IPS-15b (cell line): ENCODE measurements at regions not wholly inside any gene's neighbourhood (a gene's known extent, or its start where the extent isn't known, plus 50 kb on each side); places are given as distances from the start of the nearest gene placed in this dataset.

Experiments
- H3K27me3 ChIP-seq: one replicate; pipeline ENCODE4 v1.6.1; 2013; ENCODE audit warnings: low read length; ENCODE audit not compliant: control insufficient read depth, insufficient read depth
- H3K36me3 ChIP-seq: one replicate; pipeline ENCODE4 v1.6.1; 2013; ENCODE audit warnings: low read length; ENCODE audit not compliant: control insufficient read depth, insufficient read depth
- H3K4me1 ChIP-seq: one replicate; pipeline ENCODE4 v1.6.1; 2013; ENCODE audit warnings: mild to moderate bottlenecking, low read length; ENCODE audit not compliant: control insufficient read depth, insufficient read depth
- H3K4me3 ChIP-seq: one replicate; pipeline ENCODE4 v1.5.1; 2013; ENCODE audit warnings: low read depth, low read length
- H3K9ac ChIP-seq: one replicate; pipeline ENCODE4 v1.6.1; 2013; ENCODE audit warnings: low read depth, mild to moderate bottlenecking, low read length
- H3K9me3 ChIP-seq: one replicate; pipeline ENCODE4 v1.6.1; 2013; ENCODE audit warnings: mild to moderate bottlenecking, low read length; ENCODE audit not compliant: control insufficient read depth, insufficient read depth

DNA sequence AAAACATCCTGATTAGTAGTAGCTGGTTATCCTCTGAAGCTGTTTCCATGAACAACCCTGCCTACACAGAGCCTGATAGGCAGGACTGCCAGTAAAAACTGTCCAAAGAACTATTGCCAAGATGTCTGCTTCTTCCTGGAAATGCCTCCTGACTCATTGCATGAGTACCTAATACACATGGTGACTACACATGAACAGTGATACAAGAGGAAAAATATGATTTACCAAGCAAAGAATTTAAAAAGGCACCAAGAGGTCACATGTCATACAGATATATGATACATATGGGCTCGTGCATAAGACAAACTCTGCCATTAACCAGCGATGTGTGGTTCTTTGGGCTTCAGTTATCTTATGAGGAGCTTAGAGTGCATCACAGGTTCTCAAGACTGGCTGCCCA, 552.3 kb downstream of the SLC16A7 start:
- H3K9ac ChIP-seq = no peak overlapping the region
- H3K9me3 ChIP-seq = no peaks in the 10 kb centered on the region
- H3K4me3 ChIP-seq = no peak overlapping the region
- H3K4me1 ChIP-seq = no peaks in the 10 kb centered on the region
- H3K27me3 ChIP-seq = no peaks in the 10 kb centered on the region
- no peaks in the 10 kb centered on the region for H3K36me3 ChIP-seq

DNA sequence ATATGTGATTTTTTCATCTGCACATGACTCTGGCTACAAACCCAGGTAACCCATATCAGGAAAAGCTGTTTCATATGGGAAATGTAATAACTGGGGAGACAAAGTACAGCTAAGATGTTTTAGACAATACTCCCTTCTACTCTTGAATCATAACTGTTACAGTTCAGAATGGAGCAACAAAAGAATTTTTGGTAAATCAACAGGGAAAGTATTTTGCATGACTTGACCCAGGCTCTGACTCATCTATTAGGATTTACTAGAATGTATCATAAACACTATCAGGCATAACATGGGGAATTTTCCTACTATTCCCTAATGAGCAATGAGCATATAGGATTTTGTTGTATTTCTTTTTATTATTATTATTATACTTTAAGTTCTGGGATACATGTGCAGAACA, 553.0 kb downstream of the SLC16A7 start:
- no peaks in the 10 kb centered on the region for H3K9me3 ChIP-seq
- H3K4me3 ChIP-seq = no peak overlapping the region
- H3K9ac ChIP-seq = no peak overlapping the region
- H3K4me1 ChIP-seq = no peaks in the 10 kb centered on the region
- no peaks in the 10 kb centered on the region for H3K36me3 ChIP-seq
- no peaks in the 10 kb centered on the region for H3K27me3 ChIP-seq

DNA sequence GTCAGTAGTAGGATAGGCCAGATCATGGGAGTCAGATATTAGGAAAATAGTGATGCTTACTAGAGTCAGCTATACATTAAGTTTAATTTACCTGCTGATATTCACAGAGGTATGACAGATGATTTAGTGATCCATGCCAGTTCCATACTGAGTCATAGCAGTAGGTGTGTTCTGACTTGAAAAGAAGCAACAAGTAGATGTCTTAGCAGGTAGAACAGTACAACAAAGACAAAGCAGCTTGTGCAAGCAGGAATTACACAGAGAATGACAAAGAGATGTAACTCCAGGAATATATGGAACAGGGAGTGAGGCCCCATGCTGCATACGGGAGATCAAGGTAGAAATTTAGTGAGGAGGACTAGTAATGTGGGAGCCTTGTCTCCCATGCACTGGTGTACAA, 556.9 kb downstream of the SLC16A7 start:
- H3K4me3 ChIP-seq = no peak overlapping the region
- no peak overlapping the region for H3K9ac ChIP-seq
- no peaks in the 10 kb centered on the region for H3K9me3 ChIP-seq
- H3K36me3 ChIP-seq = no peaks in the 10 kb centered on the region
- no peaks in the 10 kb centered on the region for H3K27me3 ChIP-seq
- no peaks in the 10 kb centered on the region for H3K4me1 ChIP-seq

DNA sequence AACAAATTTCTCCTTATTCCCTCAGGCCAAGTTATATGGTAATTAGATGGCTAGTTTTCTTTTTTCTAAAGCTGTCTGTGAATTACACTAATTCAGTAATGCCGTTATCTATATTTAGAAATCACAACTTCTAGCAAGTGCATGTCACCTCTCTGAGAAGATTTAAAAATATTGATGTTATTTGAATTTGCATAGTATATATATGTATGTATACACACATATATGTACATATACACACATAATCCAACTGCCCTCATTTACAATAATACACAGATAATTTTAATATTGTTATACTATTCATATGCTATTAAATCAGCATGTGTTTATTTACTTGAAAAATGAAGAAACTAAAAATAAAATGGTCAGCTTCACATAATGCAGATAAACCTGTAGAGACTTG, 563.9 kb downstream of the SLC16A7 start:
- H3K36me3 ChIP-seq = no peaks in the 10 kb centered on the region
- no peaks in the 10 kb centered on the region for H3K4me1 ChIP-seq
- no peak overlapping the region for H3K4me3 ChIP-seq
- H3K9ac ChIP-seq = no peak overlapping the region
- no peaks in the 10 kb centered on the region for H3K9me3 ChIP-seq
- no peaks in the 10 kb centered on the region for H3K27me3 ChIP-seq

DNA sequence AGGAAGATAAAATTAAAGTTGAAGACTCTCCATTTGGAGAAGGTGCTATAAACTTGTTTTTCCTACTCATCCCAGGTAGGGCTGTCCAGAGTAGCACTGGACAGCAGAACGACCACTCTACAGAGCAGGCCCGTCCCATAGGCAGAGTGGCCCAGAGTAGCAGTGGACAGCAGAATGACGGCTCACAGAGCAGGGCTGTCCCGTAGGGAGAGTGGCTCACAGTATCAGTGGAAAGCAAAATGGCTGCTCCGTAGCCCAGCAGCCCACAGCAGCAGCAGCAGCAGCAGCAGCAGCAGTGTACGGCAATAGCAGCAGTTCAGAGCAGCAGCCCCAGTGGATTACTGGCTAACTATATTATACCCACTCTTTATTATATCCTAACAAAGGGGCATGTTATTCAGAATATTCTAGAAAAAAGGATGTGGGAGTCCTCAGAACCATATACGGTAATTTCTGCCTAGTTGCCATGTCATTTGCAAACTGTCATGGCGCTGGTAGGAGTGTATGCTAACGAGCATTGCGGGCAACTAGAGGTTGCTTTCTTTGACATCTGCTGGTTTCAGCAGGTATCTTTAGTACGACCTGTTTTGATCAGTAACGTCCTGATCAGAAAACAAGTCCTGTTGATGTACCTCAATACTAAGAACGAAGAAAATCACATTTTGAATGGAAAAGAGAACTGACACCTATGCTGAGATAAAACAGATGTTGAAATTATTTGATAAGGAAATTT, 567.3 kb downstream of the SLC16A7 start:
- H3K9me3 ChIP-seq = no peaks in the 10 kb centered on the region
- no peaks in the 10 kb centered on the region for H3K27me3 ChIP-seq
- no peaks in the 10 kb centered on the region for H3K4me1 ChIP-seq
- H3K9ac ChIP-seq = no peak overlapping the region
- H3K36me3 ChIP-seq = no peaks in the 10 kb centered on the region
- no peak overlapping the region for H3K4me3 ChIP-seq

DNA sequence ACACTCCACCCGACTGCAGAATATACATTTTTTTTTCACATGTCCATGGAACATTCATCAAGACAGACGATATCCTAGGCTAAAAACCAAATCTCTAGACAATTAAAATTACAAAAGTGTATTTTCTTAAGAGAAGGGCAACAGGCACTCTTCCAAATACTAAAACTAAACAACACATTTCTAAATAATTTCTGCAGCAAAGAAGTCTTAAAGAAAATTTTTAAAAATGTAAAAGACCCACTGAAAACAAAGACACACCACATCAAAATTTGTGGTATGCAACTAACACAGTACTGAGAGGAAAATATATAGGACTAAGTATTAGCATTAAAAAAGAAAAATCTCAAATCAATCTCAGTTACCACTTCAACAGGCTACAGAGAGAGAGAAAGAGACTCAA, 570.0 kb downstream of the SLC16A7 start:
- Histone ChIP-seq H3K36me3 (no peaks in the 10 kb centered on the region), H3K9ac (no peak overlapping the region), H3K4me3 (no peak overlapping the region), H3K4me1 (no peaks in the 10 kb centered on the region), H3K9me3 (no peaks in the 10 kb centered on the region), H3K27me3 (no peaks in the 10 kb centered on the region)

DNA sequence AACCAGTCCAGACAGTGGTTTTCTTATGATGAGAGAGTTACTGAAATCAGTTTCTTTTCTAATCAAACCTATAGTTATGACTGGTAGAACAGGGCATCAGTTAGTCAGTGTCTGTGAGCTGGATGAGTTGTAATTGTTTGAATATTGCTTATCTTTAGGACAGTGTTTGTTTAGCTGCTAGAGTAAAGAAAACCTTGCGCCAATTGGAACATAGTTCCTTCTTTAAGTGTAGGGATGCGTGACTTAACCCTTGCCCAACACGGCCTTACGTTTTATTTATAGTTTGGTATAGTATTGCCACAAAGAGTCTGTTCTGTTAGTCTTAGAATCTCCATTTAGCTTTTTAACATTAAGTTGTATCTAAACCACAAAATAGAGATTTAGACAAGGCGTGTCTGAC, 572.6 kb downstream of the SLC16A7 start:
- Histone ChIP-seq H3K4me3 (no peak overlapping the region), H3K9ac (no peak overlapping the region), H3K36me3 (no peaks in the 10 kb centered on the region)

DNA sequence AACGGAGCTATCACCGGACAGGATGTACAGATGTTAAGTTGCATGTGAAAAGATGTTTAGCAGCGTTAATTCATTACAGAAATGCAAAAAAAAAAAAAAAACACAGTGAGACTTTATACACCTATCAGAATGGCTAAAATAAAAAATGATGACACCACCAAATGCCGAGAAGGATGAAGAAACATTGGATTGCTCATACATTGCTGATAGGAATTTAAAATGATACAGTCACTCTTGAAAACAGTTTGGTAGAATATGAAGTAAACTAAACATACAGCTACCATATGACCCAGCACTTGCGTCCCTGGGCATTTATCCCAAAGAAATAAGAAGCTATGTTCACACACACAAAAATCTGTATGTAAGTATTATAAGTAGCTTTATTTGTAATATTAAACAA, 574.1 kb downstream of the SLC16A7 start:
- no peaks in the 10 kb centered on the region for H3K4me1 ChIP-seq
- no peaks in the 10 kb centered on the region for H3K36me3 ChIP-seq
- H3K4me3 ChIP-seq = no peak overlapping the region
- no peaks in the 10 kb centered on the region for H3K27me3 ChIP-seq
- H3K9me3 ChIP-seq = no peaks in the 10 kb centered on the region
- no peak overlapping the region for H3K9ac ChIP-seq

More for the DNA sequence above, 572.6 kb downstream of the SLC16A7 start:
- no peaks in the 10 kb centered on the region for H3K4me1 ChIP-seq
- no peaks in the 10 kb centered on the region for H3K27me3 ChIP-seq
- no peaks in the 10 kb centered on the region for H3K9me3 ChIP-seq

DNA sequence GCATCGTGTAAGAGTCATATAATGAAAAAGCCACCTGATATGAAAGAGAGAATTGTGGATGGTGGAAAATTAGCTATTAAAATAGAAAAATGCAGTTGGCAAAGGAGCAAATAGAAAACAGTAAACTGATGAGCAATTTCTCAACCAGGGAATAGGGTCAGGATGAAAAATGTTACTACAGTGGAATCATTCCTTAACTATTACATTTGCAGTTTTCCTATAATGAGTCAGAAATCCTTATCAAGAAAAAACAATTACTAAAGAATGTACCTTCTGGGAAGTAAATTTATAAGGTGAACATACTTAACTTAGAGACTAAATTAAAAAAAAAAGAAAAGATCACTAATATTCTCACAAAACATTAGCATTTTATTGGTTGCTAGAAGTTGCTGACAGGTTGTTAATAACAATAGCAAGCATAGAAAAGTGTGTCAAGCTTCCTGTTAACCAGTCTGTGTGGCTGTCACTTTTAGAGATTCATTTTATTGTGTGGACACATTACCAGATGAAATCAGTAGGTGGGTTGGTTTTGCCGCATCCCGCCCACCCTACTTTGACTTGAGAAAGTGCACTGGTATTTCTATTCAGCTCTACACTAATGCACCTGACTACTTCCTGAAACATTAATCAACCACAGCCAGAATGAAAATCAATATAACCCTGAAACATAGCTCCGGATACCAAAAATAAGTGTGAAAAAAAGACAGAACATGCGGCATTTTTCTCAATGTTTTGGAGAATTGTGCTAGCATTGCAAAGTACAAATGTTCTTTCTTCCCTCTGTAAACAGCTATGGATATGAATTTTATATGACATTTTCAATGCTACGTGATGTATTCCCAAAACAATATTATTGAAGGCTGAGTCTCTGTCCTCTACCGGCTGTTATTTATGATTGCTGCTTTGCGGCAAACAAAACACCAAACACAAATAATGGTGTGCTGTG, 576.7 kb downstream of the SLC16A7 start:
- H3K4me3 ChIP-seq = no peak overlapping the region
- no peaks in the 10 kb centered on the region for H3K4me1 ChIP-seq
- no peaks in the 10 kb centered on the region for H3K9me3 ChIP-seq
- H3K9ac ChIP-seq = no peak overlapping the region
- no peaks in the 10 kb centered on the region for H3K36me3 ChIP-seq
- no peaks in the 10 kb centered on the region for H3K27me3 ChIP-seq

DNA sequence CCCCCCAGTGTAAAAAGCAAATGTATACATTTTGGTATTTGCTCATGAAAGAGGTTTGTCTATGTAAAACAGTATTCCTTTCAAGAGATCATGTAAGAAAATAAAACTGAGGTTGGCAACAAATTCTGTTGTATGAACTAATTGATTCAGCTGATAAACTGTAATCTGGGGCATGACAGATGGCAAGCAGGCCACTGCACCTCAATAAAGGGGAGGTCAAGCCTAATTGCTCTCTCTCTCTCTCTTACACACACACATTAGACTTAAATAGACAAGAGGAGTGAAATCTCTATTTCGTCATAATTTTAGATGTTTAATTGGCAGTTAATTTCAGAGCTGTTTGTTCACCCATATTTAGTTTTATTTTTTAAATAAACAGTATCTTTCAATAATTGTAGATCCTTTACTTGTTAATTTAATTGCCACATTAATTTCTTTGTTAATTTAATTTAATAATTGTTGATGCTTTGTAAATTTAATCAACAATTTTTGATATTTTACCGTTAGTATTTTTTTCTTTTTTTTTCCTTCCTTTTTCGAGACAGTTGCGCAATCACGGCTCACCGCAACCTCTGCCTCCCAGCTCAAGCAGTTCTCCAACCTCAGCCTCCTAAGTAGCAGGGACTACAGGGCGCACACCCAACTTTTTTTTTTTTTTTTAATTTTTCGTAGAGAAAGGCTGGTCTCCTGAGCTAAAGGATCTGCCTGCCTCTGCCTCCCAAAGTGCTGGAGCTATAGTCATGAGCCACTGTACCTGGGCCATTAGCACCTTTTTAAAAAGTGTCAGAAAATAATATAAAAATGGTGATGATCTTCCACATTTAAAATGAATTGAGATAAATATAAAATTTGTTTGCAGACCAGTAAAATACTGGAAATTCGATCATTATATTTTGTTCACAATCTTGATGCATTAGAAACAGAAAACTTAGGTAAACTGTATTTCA, 577.7 kb downstream of the SLC16A7 start:
- H3K4me3 ChIP-seq = no peak overlapping the region
- H3K9me3 ChIP-seq = no peaks in the 10 kb centered on the region

DNA sequence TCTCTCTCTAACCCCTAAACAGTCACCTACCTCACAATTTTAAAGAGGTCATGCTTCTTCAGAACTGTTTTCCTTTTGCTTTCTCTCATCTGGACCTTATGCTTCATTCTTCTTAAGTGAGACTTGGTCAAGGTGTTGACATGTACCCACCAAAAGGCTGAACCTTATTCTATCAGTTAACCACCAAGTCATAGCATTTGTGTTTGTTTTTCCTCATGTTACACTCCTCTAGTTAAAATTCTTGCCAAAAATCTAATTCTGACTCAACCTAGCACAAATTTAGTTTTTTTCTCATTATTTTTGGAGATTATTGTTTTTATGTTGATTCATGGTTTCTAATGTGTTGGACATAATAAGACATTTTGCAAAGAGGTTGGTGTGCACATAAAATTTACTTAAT, 578.6 kb downstream of the SLC16A7 start:
- Histone ChIP-seq H3K9me3 (no peaks in the 10 kb centered on the region), H3K4me3 (no peak overlapping the region), H3K36me3 (no peaks in the 10 kb centered on the region), H3K27me3 (no peaks in the 10 kb centered on the region), H3K4me1 (no peaks in the 10 kb centered on the region), H3K9ac (no peak overlapping the region)

More for the DNA sequence above, 577.7 kb downstream of the SLC16A7 start:
- H3K9ac ChIP-seq = no peak overlapping the region
- no peaks in the 10 kb centered on the region for H3K27me3 ChIP-seq
- no peaks in the 10 kb centered on the region for H3K36me3 ChIP-seq
- no peaks in the 10 kb centered on the region for H3K4me1 ChIP-seq
